ENCODE measurements at regions not wholly inside any gene's neighbourhood (a gene's known extent, or its start where the extent isn't known, plus 50 kb on each side); places are given as distances from the start of the nearest gene placed in this dataset.
"Not testable (repeated sequence)": the region's sequence is repeated elsewhere in the genome, so short reads cannot be mapped to it uniquely, and the experiment has no call there.

GRCh38 chr7:35919607-35920006, 118.8 kb downstream of the SEPTIN7 start:
- WGBS (ENCODE audit: extremely low coverage, insufficient read length, low lambda C conversion rate) = no CpG with 5 or more reads among the region's 6 CpGs
- H4K8ac ChIP-seq (replicated peaks; ENCODE audit: insufficient read length, low read depth, low read length); H3K56ac ChIP-seq (ENCODE audit: insufficient read length, low read depth, low read length); H3K36me3 Mint-ChIP-seq (ENCODE audit: insufficient read depth in 1 of 3, low read depth in 3 of 3); H3K4me1 Mint-ChIP-seq; H2AK5ac ChIP-seq (ENCODE audit: insufficient read length, low read length); H2BK20ac ChIP-seq (ENCODE audit: low read depth, low read length, poor library complexity, severe bottlenecking); H3K27me3 Mint-ChIP-seq (ENCODE audit: low read depth); H3K27me3 ChIP-seq (ENCODE audit: insufficient read depth, low read length); H3K9me3 Mint-ChIP-seq; H3K4me3 Mint-ChIP-seq; H3K9me3 ChIP-seq (ENCODE audit: control insufficient read depth, low read depth, low read length); H3K9ac ChIP-seq (ENCODE audit: extremely low read depth, insufficient read length, low read length); H3K4ac ChIP-seq (ENCODE audit: low read depth, low read length); H3K23ac ChIP-seq (ENCODE audit: insufficient read length, low read depth, low read length); H4K91ac ChIP-seq (ENCODE audit: insufficient read length, low read depth, low read length); H4K20me1 ChIP-seq (ENCODE audit: control insufficient read depth, insufficient read depth, insufficient read length); H3K27ac ChIP-seq (ENCODE audit: insufficient read length, low read depth, low read length); H3T11ph ChIP-seq (ENCODE audit: low read length); H3K4me2 ChIP-seq (ENCODE audit: insufficient read depth, insufficient read length, low read length); H4K5ac ChIP-seq (ENCODE audit: insufficient read length, low read depth, low read length); H2AFZ ChIP-seq (ENCODE audit: low read length); H3K23me2 ChIP-seq (ENCODE audit: insufficient read length, low read depth, low read length, poor library complexity, severe bottlenecking); DNase-seq; H3K27ac Mint-ChIP-seq; H3K4me1 ChIP-seq (ENCODE audit: insufficient read depth, low read length); H2BK12ac ChIP-seq (ENCODE audit: insufficient read length, low read depth, low read length); H3K14ac ChIP-seq (ENCODE audit: insufficient read depth, low read length); H2BK5ac ChIP-seq (ENCODE audit: insufficient read length, low read length); H3K79me2 ChIP-seq (ENCODE audit: insufficient read depth, low read length); H2BK120ac ChIP-seq (ENCODE audit: low read depth, low read length, poor library complexity, severe bottlenecking); H2BK15ac ChIP-seq (ENCODE audit: low read depth, low read length); H3K79me1 ChIP-seq (ENCODE audit: insufficient read depth, low read depth, low read length, poor library complexity, severe bottlenecking); H3K18ac ChIP-seq (ENCODE audit: insufficient read length, low read depth, low read length): not testable (repeated sequence)

- not testable (repeated sequence) for H4K8ac ChIP-seq (replicated peaks; ENCODE audit: insufficient read length, low read depth, low read length); H2AFZ ChIP-seq (ENCODE audit: low read length); H3K18ac ChIP-seq (ENCODE audit: insufficient read length, low read depth, low read length); H3K27me3 Mint-ChIP-seq (ENCODE audit: low read depth); H3K9me3 Mint-ChIP-seq; H2AK5ac ChIP-seq (ENCODE audit: insufficient read length, low read length); H2BK15ac ChIP-seq (ENCODE audit: low read depth, low read length); H3K23ac ChIP-seq (ENCODE audit: insufficient read length, low read depth, low read length); H3K56ac ChIP-seq (ENCODE audit: insufficient read length, low read depth, low read length); H3K4me1 Mint-ChIP-seq; H3K27me3 ChIP-seq (ENCODE audit: insufficient read depth, low read length); H2BK120ac ChIP-seq (ENCODE audit: low read depth, low read length, poor library complexity, severe bottlenecking); H3K4me3 Mint-ChIP-seq; H3K4ac ChIP-seq (ENCODE audit: low read depth, low read length); H4K20me1 ChIP-seq (ENCODE audit: control insufficient read depth, insufficient read depth, insufficient read length); H2BK5ac ChIP-seq (ENCODE audit: insufficient read length, low read length); H3K14ac ChIP-seq (ENCODE audit: insufficient read depth, low read length); DNase-seq; H3K23me2 ChIP-seq (ENCODE audit: insufficient read length, low read depth, low read length, poor library complexity, severe bottlenecking); H3K79me1 ChIP-seq (ENCODE audit: insufficient read depth, low read depth, low read length, poor library complexity, severe bottlenecking); H3K4me1 ChIP-seq (ENCODE audit: insufficient read depth, low read length); H3K27ac ChIP-seq (ENCODE audit: insufficient read length, low read depth, low read length); H3T11ph ChIP-seq (ENCODE audit: low read length); H2BK20ac ChIP-seq (ENCODE audit: low read depth, low read length, poor library complexity, severe bottlenecking); H3K36me3 Mint-ChIP-seq (ENCODE audit: insufficient read depth in 1 of 3, low read depth in 3 of 3); H3K27ac Mint-ChIP-seq; H2BK12ac ChIP-seq (ENCODE audit: insufficient read length, low read depth, low read length); H3K9me3 ChIP-seq (ENCODE audit: control insufficient read depth, low read depth, low read length); H3K4me2 ChIP-seq (ENCODE audit: insufficient read depth, insufficient read length, low read length); H4K5ac ChIP-seq (ENCODE audit: insufficient read length, low read depth, low read length); H4K91ac ChIP-seq (ENCODE audit: insufficient read length, low read depth, low read length); H3K9ac ChIP-seq (ENCODE audit: extremely low read depth, insufficient read length, low read length); H3K79me2 ChIP-seq (ENCODE audit: insufficient read depth, low read length)
- WGBS (ENCODE audit: extremely low coverage, insufficient read length, low lambda C conversion rate) = no CpG with 5 or more reads among the region's 5 CpGs
These were observed 120.5 kb downstream of the SEPTIN7 start for GRCh38 chr7:35921338-35921737.
